BJ (cell line): ENCODE measurements at regions not wholly inside any gene's neighbourhood (a gene's known extent, or its start where the extent isn't known, plus 50 kb on each side); places are given as distances from the start of the nearest gene placed in this dataset.

Experiments
- CTCF ChIA-PET: fragments of 350-600 bp; formaldehyde crosslinking; extraction: SDS; loops from one replicate; lab custom pipeline; 2021; ENCODE audit warnings: antibody characterized with exemption, inconsistent platforms; lab: Yijun Ruan, JAX
- POLR2A ChIA-PET: fragments of 300-600 bp; sonication (Branson Sonifier 250); formaldehyde crosslinking; extraction: SDS; loops from one replicate; lab custom pipeline; 2021; ENCODE audit warnings: antibody characterized with exemption; lab: Charles Lee
- DNase-seq: peaks from one replicate; pipeline ENCODE4 v3.0.0-alpha.2; 2011; ENCODE audit warnings: low read depth
- H3K27me3 ChIP-seq: 2 replicates; pipeline ENCODE4 v1.6.0; 2011; ENCODE audit warnings: low read length; ENCODE audit not compliant: control insufficient read depth, insufficient read depth
- H3K36me3 ChIP-seq: 2 replicates; pipeline ENCODE4 v1.5.1; 2011; ENCODE audit warnings: low read length; ENCODE audit not compliant: control insufficient read depth, insufficient read depth
- H3K4me3 ChIP-seq: 2 replicates; pipeline ENCODE4 v1.5.1; 2011; ENCODE audit warnings: low read depth, mild to moderate bottlenecking, control low read depth, low read length
- TF ChIP-seq, protein P1 (sequence below): IDR thresholded peaks from 2 replicates; pipeline ENCODE4 v1.5.1; 2011; ENCODE audit warnings: low read depth, mild to moderate bottlenecking, control low read depth, inconsistent platforms, low read length, moderate library complexity; ENCODE audit not compliant: insufficient read depth

DNA sequence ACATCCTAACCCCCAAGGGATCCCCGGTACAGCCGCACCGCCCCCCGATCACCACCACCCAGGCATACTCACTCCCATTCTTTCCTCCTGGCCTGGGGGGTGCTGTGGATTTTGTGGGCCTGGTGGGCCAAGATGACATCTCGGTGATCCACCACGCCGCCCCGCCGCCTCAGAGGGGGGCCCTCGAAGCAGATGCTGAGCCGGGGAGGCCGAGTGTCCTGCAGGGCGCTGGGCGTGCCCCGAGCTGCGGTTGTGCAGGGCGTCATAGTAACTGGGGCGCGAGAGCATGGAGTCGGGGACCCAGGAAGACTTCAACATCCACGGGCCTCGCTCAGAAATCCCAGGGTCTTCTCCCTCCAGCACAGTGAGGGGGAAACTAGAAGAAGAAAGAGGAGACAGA is 93.4 kb upstream of the CACNA1A start:
- Histone ChIP-seq H3K27me3 (no peaks in the 10 kb centered on the region), H3K36me3 (no peaks in the 10 kb centered on the region), H3K4me3 (no peak overlapping the region)
- CTCF ChIA-PET: interaction anchor here (0.5 to 7.6 kb wide), 6 partner anchors 9 to 387 kb away, joined by 3 to 105 read pairs (median 4); no protein-coding TSS in a partner anchor
- POLR2A ChIA-PET: no interaction called here
- TF ChIP-seq, protein P1, sequence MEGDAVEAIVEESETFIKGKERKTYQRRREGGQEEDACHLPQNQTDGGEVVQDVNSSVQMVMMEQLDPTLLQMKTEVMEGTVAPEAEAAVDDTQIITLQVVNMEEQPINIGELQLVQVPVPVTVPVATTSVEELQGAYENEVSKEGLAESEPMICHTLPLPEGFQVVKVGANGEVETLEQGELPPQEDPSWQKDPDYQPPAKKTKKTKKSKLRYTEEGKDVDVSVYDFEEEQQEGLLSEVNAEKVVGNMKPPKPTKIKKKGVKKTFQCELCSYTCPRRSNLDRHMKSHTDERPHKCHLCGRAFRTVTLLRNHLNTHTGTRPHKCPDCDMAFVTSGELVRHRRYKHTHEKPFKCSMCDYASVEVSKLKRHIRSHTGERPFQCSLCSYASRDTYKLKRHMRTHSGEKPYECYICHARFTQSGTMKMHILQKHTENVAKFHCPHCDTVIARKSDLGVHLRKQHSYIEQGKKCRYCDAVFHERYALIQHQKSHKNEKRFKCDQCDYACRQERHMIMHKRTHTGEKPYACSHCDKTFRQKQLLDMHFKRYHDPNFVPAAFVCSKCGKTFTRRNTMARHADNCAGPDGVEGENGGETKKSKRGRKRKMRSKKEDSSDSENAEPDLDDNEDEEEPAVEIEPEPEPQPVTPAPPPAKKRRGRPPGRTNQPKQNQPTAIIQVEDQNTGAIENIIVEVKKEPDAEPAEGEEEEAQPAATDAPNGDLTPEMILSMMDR: no peak
- no peak for DNase-seq

DNA sequence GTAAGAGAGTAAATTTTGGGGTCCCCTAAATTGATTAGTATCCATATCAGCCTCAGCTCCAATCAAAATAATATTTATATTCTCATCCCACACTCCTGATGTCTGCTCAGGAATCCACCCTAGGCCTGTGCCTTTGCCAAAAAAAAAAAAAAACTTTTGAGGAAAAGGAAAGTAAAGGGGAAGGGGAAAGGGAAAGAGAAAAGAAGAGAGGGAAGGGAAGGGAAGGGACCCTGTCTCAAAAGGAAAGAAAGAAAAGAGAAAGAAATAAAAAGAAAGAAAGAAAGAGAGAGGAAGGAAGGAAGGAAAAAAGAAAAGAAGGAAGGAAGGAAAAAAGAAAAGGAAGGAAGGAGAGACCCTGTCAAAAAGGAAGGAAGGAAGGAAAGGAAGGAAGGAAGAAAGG is 91.8 kb upstream of the CACNA1A start:
- ChIA-PET POLR2A (no interaction called here), CTCF (interaction anchor here (0.6 to 7.6 kb wide), 13 partner anchors 8 to 319 kb away, joined by 3 to 105 read pairs (median 4); no protein-coding TSS in a partner anchor)
- TF ChIP-seq, protein P1: no peak
- DNase-seq: no peak
- no peaks in the 10 kb centered on the region; the same call in 1 of the 2 replicates for H3K27me3 ChIP-seq
- H3K4me3 ChIP-seq: no peak overlapping the region
- no peaks in the 10 kb centered on the region for H3K36me3 ChIP-seq

DNA sequence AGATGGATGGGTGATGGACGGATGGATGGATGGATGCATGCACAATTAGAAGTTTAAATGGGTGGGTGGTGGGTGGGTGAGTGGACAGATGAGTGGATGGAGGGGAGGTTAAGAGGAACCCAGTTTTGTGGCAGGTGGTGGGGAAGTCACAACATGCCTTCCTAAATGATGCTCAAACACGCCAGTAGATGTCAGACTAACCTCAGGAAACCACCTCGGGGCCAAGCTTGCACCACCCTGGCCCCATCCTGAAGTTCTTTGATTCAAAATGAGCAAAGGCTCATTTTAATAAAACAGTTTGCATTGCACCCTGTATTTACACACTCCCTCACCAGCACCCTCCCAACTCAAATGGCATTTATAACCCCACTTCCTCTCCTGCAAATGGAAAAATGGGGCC is 91.4 kb upstream of the CACNA1A start:
- Histone ChIP-seq H3K4me3 (no peak overlapping the region), H3K36me3 (no peaks in the 10 kb centered on the region), H3K27me3 (no peaks in the 10 kb centered on the region; the same call in 1 of the 2 replicates)
- CTCF ChIA-PET: interaction anchor here (0.6 to 7.6 kb wide), 13 partner anchors 8 to 319 kb away, joined by 3 to 105 read pairs (median 4); no protein-coding TSS in a partner anchor
- TF ChIP-seq, protein P1: peak; percentile 66
- POLR2A ChIA-PET: no interaction called here
- DNase-seq: no peak

DNA sequence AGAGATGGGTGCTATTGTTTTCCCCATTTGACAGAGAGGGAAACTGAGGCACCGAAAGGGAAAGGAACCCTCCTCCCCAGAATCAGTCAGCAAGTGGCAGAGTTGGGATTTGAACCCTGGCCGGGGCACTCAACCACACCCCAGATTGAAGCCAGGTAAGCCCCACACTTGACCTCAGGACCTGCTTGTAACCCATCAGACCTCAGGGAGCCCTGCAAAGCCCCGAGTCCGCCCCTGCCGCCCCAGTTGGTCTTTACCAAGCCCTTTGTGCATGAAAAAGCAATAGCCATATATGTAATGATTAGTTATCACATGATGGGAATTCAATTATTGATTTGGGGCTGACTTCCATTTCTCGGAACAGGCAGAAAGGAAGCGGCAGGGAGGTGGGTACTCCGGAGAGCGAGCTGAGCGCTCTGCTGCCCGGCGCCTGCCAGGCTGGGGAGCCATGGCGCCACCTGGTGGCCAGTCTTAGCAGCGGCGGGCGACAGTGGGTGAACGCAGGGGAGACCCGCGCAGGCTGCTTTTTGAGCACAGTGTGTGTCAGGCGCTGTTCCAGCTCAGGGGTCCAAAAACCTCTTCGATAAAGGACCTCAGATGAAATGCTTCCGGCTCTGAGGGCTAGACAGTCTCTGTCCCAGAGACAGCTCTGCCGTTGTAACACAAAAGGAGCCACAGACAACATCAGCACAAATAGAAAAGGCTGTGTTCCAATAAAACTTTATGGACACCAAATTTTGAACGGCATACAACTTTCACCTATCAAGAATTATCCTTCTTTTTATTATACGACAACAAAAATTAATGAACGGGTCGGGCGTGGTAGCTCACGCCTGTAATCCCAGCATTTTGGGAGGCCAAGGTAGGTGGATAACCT is 82.9 kb upstream of the CACNA1A start:
- POLR2A ChIA-PET: no interaction called here
- Histone ChIP-seq H3K36me3 (no peaks in the 10 kb centered on the region), H3K4me3 (no peak overlapping the region), H3K27me3 (no peaks in the 10 kb centered on the region; the same call in 1 of the 2 replicates)
- CTCF ChIA-PET: interaction anchor here (0.6 to 6.4 kb wide), 43 partner anchors 9 to 624 kb away, joined by 3 to 140 read pairs (median 4); no protein-coding TSS in a partner anchor
- no peak for DNase-seq
- TF ChIP-seq, protein P1: peak; percentile 98

DNA sequence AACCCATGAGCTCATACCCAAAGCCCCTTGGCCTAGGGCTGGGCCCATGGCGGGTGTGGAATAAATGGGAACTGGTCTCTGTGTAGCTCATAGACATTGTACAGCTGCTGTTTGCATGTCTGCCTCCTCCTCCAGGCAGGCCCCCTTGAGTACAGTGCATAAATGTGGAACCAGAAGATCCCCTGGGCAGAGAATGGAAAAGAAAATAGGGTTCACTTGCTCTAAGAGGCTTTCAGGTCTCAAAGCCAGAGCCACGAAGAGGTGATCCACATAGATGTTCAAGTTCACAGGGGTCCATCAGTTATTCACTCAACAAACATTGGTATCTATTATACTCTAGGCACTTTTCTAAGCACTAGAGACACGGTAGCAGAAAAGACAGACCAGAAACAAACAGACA is 79.2 kb upstream of the CACNA1A start:
- CTCF ChIA-PET: interaction anchor here (0.7 to 1.3 kb wide), 2 partner anchors 11 to 308 kb away, joined by 3 to 7 read pairs; no protein-coding TSS in a partner anchor

More for the DNA sequence above, 79.2 kb upstream of the CACNA1A start:
- TF ChIP-seq, protein P1: no peak
- H3K36me3 ChIP-seq: no peaks in the 10 kb centered on the region
- H3K27me3 ChIP-seq: no peaks in the 10 kb centered on the region
- POLR2A ChIA-PET: no interaction called here
- no peak for DNase-seq
- no peak overlapping the region for H3K4me3 ChIP-seq
